GM19438 (cell line): ENCODE measurements at regions not wholly inside any gene's neighbourhood (a gene's known extent, or its start where the extent isn't known, plus 50 kb on each side); places are given as distances from the start of the nearest gene placed in this dataset.
"Not testable (repeated sequence)": the region's sequence is repeated elsewhere in the genome, so short reads cannot be mapped to it uniquely, and the experiment has no call there.

Experiments
- ATAC-seq: cut with Tn5 transposase; IDR thresholded peaks from one replicate; pipeline ENCODE4 v1.9.1; 2021; ENCODE audit warnings: low read depth; ENCODE audit not compliant: unreplicated experiment

- ATAC-seq = no peak
Observed at GRCh38 chr15:95119041-95119610, 887.8 kb downstream of the MCTP2 start.

GRCh38 chr15:95120595-95120994, 889.2 kb downstream of the MCTP2 start:
- no peak for ATAC-seq

- ATAC-seq = no peak
Observed at GRCh38 chr15:95121191-95121590, 889.8 kb downstream of the MCTP2 start.

GRCh38 chr15:95125803-95126202, 894.4 kb downstream of the MCTP2 start:
- no peak for ATAC-seq

- ATAC-seq = no peak
Observed at GRCh38 chr15:95127356-95127755, 896.0 kb downstream of the MCTP2 start.

GRCh38 chr15:95129574-95129973, 898.2 kb downstream of the MCTP2 start:
- no peak for ATAC-seq

- ATAC-seq = no peak
Observed at GRCh38 chr15:95131131-95131556, 899.8 kb downstream of the MCTP2 start.

GRCh38 chr15:95132774-95133173, 901.4 kb downstream of the MCTP2 start:
- ATAC-seq = no peak

GRCh38 chr15:95134431-95135110, 903.2 kb downstream of the MCTP2 start:
- ATAC-seq = no peak

GRCh38 chr15:95138604-95139270, 907.4 kb downstream of the MCTP2 start:
- no peak for ATAC-seq

GRCh38 chr15:95141486-95141885, 910.1 kb downstream of the MCTP2 start:
- no peak for ATAC-seq

GRCh38 chr15:95142531-95142930, 911.2 kb downstream of the MCTP2 start:
- no peak for ATAC-seq

- ATAC-seq = no peak
Observed at GRCh38 chr15:95146481-95146880, 915.1 kb downstream of the MCTP2 start.

- ATAC-seq = no peak
Observed at GRCh38 chr15:95148183-95148582, 916.8 kb downstream of the MCTP2 start.

GRCh38 chr15:95149036-95149435, 917.7 kb downstream of the MCTP2 start:
- ATAC-seq = no peak

GRCh38 chr15:95149771-95150170, 918.4 kb downstream of the MCTP2 start:
- ATAC-seq = no peak

GRCh38 chr15:95150466-95150865, 919.1 kb downstream of the MCTP2 start:
- ATAC-seq = no peak

GRCh38 chr15:95152741-95153140, 921.4 kb downstream of the MCTP2 start:
- ATAC-seq = no peak

GRCh38 chr15:95153201-95153600, 921.8 kb downstream of the MCTP2 start:
- not testable (repeated sequence) for ATAC-seq

GRCh38 chr15:95160316-95160715, 929.0 kb downstream of the MCTP2 start:
- ATAC-seq = no peak

- no peak for ATAC-seq
Observed at GRCh38 chr15:95162069-95162468, 930.7 kb downstream of the MCTP2 start.

- no peak for ATAC-seq
Observed at GRCh38 chr15:95162531-95162930, 931.2 kb downstream of the MCTP2 start.
